ENCODE measurements at regions not wholly inside any gene's neighbourhood (a gene's known extent, or its start where the extent isn't known, plus 50 kb on each side); places are given as distances from the start of the nearest gene placed in this dataset.

- TF ChIP-seq CTCF (conservative IDR thresholded peaks at IDR 0.05) = no peak
- TF ChIP-seq ZFX (IDR thresholded peaks at IDR 0.05) = no peak
These were observed 143.1 kb downstream of the CDH26 start for GRCh38 chr20:60101201-60101890.
